ENCODE measurements at regions not wholly inside any gene's neighbourhood (a gene's known extent, or its start where the extent isn't known, plus 50 kb on each side); places are given as distances from the start of the nearest gene placed in this dataset.

GRCh38 chr13:33891196-33891742 is 73.3 kb downstream of the RFC3 start:
- DNase-seq (ENCODE audit: low spot score), result no peak
- TF ChIP-seq CTCF (IDR thresholded peaks at IDR 0.05; ENCODE audit: extremely low read depth, missing control alignments), result no peak

GRCh38 chr13:33893559-33893958 is 75.6 kb downstream of the RFC3 start:
- no peak for DNase-seq (ENCODE audit: low spot score)
- TF ChIP-seq CTCF (IDR thresholded peaks at IDR 0.05; ENCODE audit: extremely low read depth, missing control alignments), result no peak

GRCh38 chr13:33904431-33904830 is 86.5 kb downstream of the RFC3 start:
- no peak for DNase-seq (ENCODE audit: low spot score)
- no peak for TF ChIP-seq CTCF (IDR thresholded peaks at IDR 0.05; ENCODE audit: extremely low read depth, missing control alignments)

- no peak for TF ChIP-seq CTCF (IDR thresholded peaks at IDR 0.05; ENCODE audit: extremely low read depth, missing control alignments)
- no peak for DNase-seq (ENCODE audit: low spot score)
Measured at GRCh38 chr13:33908116-33908515, 90.2 kb downstream of the RFC3 start.

- no peak for TF ChIP-seq CTCF (IDR thresholded peaks at IDR 0.05; ENCODE audit: extremely low read depth, missing control alignments)
- DNase-seq (ENCODE audit: low spot score), result no peak
Measured at GRCh38 chr13:33910255-33910654, 92.3 kb downstream of the RFC3 start.

GRCh38 chr13:33911521-33911920 is 93.6 kb downstream of the RFC3 start:
- no peak for DNase-seq (ENCODE audit: low spot score)
- TF ChIP-seq CTCF (IDR thresholded peaks at IDR 0.05; ENCODE audit: extremely low read depth, missing control alignments), result no peak

- TF ChIP-seq CTCF (IDR thresholded peaks at IDR 0.05; ENCODE audit: extremely low read depth, missing control alignments), result no peak
- no peak for DNase-seq (ENCODE audit: low spot score)
Measured at GRCh38 chr13:33913829-33914228, 95.9 kb downstream of the RFC3 start.
